HG03342 (cell line): ENCODE measurements at regions not wholly inside any gene's neighbourhood (a gene's known extent, or its start where the extent isn't known, plus 50 kb on each side); places are given as distances from the start of the nearest gene placed in this dataset.
"Not testable (repeated sequence)": the region's sequence is repeated elsewhere in the genome, so short reads cannot be mapped to it uniquely, and the experiment has no call there.

Experiments used
- ATAC-seq: cut with Tn5 transposase; IDR thresholded peaks from one replicate; pipeline ENCODE4 v1.9.1; 2021; ENCODE audit warnings: mild to moderate bottlenecking, moderate library complexity; ENCODE audit not compliant: unreplicated experiment

- no peak for ATAC-seq
Measured at GRCh38 chr13:33340631-33341030, 55.1 kb upstream of the STARD13 start.

GRCh38 chr13:33341861-33342452 lies 56.4 kb upstream of the STARD13 start:
- ATAC-seq = no peak

GRCh38 chr13:33345842-33346241 lies 60.3 kb upstream of the STARD13 start:
- no peak for ATAC-seq

GRCh38 chr13:33347861-33348260 lies 62.3 kb upstream of the STARD13 start:
- ATAC-seq = no peak

GRCh38 chr13:33348366-33348765 lies 62.8 kb upstream of the STARD13 start:
- ATAC-seq = no peak

- no peak for ATAC-seq
Measured at GRCh38 chr13:33349288-33349985, 63.9 kb upstream of the STARD13 start.

GRCh38 chr13:33349986-33350826 lies 64.7 kb upstream of the STARD13 start:
- ATAC-seq = no peak

GRCh38 chr13:33351319-33351718 lies 65.8 kb upstream of the STARD13 start:
- no peak for ATAC-seq

GRCh38 chr13:33352041-33352440 lies 66.5 kb upstream of the STARD13 start:
- no peak for ATAC-seq

- no peak for ATAC-seq
Measured at GRCh38 chr13:33352526-33352925, 67.0 kb upstream of the STARD13 start.

- ATAC-seq = peak; percentile 74
Measured at GRCh38 chr13:33353210-33353609, 67.7 kb upstream of the STARD13 start.

GRCh38 chr13:33353646-33354045 lies 68.1 kb upstream of the STARD13 start:
- ATAC-seq = no peak

- no peak for ATAC-seq
Measured at GRCh38 chr13:33355201-33355895, 69.8 kb upstream of the STARD13 start.

- ATAC-seq = not testable (repeated sequence)
Measured at GRCh38 chr13:33358076-33358475, 72.5 kb upstream of the STARD13 start.

- no peak for ATAC-seq
Measured at GRCh38 chr13:33362986-33363727, 77.6 kb upstream of the STARD13 start.

GRCh38 chr13:33364192-33364591 lies 78.6 kb upstream of the STARD13 start:
- no peak for ATAC-seq

- no peak for ATAC-seq
Measured at GRCh38 chr13:33366469-33367062, 81.0 kb upstream of the STARD13 start.

GRCh38 chr13:33367171-33367895 lies 81.8 kb upstream of the STARD13 start:
- ATAC-seq = no peak

- ATAC-seq = no peak
Measured at GRCh38 chr13:33367926-33368325, 82.4 kb upstream of the STARD13 start.

- ATAC-seq = no peak
Measured at GRCh38 chr13:33369073-33369472, 83.5 kb upstream of the STARD13 start.
